Heart right ventricle (tissue), 16 donors: ENCODE measurements at regions not wholly inside any gene's neighbourhood (a gene's known extent, or its start where the extent isn't known, plus 50 kb on each side); places are given as distances from the start of the nearest gene placed in this dataset.

Source experiments
- ATAC-seq, 8 donors: fragments of 200-7000 bp; cut with Tn5 transposase; one replicate each; pipeline ENCODE4 v1.9.1; 2020; ENCODE audit warnings: mild to moderate bottlenecking in 8 of 8, moderate library complexity in 8 of 8, moderate number of reproducible peaks in 1 of 8
- DNase-seq, 2 donors: peaks; one replicate each; pipeline ENCODE4 v3.0.0-alpha.2; 2020
- H3K27ac ChIP-seq, 10 donors: fragments of 200-600 bp; sonication (generic) in 2 of 10; one replicate each; pipeline versions ENCODE4 v1.5.0 to v1.8.0; 2020 to 2022; ENCODE audit warnings: mild to moderate bottlenecking in 3 of 10
- H3K27me3 ChIP-seq, 7 donors: fragments of 200-600 bp; one replicate each; pipeline ENCODE4 v1.8.0; 2021 to 2022; ENCODE audit warnings: mild to moderate bottlenecking in 2 of 7
- H3K36me3 ChIP-seq, 9 donors: fragments of 200-600 bp; sonication (generic) in 1 of 9; one replicate each; pipeline versions ENCODE4 v1.5.0 to v1.8.0; 2020 to 2022; ENCODE audit warnings: mild to moderate bottlenecking in 2 of 9
- H3K4me1 ChIP-seq, 9 donors: fragments of 200-600 bp; sonication (generic) in 1 of 9; one replicate each; pipeline versions ENCODE4 v1.5.0 to v1.8.0; 2020 to 2022; ENCODE audit warnings: mild to moderate bottlenecking in 4 of 9
- H3K4me3 ChIP-seq, 10 donors: fragments of 200-600 bp; sonication (generic) in 2 of 10; one replicate each; pipeline versions ENCODE4 v1.5.0 to v1.8.0; 2020 to 2022; ENCODE audit warnings: mild to moderate bottlenecking in 7 of 10, moderate library complexity in 2 of 10
- H3K9me3 ChIP-seq, 11 donors: fragments of 200-600 bp in 10 of 11; sonication (generic) in 2 of 11; one replicate each; pipeline versions ENCODE4 v1.5.0 to v1.8.0; 2013 to 2022; ENCODE audit warnings: mild to moderate bottlenecking in 2 of 11, control low read depth in 1 of 11, moderate library complexity in 1 of 11
- WGBS, 2 donors: extraction: QIAGEN DNeasy Blood & Tissue Kit; methylation state at CpG; one replicate each; pipeline ENCODE4 v1.1.7; 2013; ENCODE audit warnings: inconsistent platforms in 1 of 2; 5-methylcytosine and 5-hydroxymethylcytosine counted together
- intact Hi-C, 10 donors: fragments of 100-400 bp; cut with DNase I; formaldehyde crosslinking; loops; one replicate each; pipeline versions ENCODE4 v1.11.1 to v1.14.2; 2022
- TF ChIP-seq, protein P1 (sequence below), 9 donors: fragments of 200-600 bp; sonication (generic) in 2 of 9; IDR thresholded peaks; one replicate each; pipeline versions ENCODE4 v1.5.0 to v1.8.0; 2021 to 2022; ENCODE audit warnings: antibody characterized with exemption in 9 of 9, mild to moderate bottlenecking in 5 of 9, moderate library complexity in 1 of 9
- donor health status: Arrhythmogenic right ventricular cardiomyopathy.
- donor health status: ischemic (EF 13 %, LVEDD 7.1; RV severe dilation, severe dysfunction).
- donor health status: healthy with polysubstance abuse.
- donor health status: DM: no; HTN: yes; CAD: no.
- donor health status: DM: no; HTN: no; CAD: no.
- donor health status: ischemic (EF 25% LVEDD 6.9; RV normal size, moderate dysfunction).
- donor health status: ischemic (EF 25% LVEDD 5.7; RV mildly dilated, moderate dysfunction).
- donor health status: healthy.
- donor health status: DM: yes; HTN: yes; CAD: no.
- donor health status: Ischemic cardiomyopathy.
- donor health status: ischemic (EF 35%, LVEDD 5.7; RV mildly dilated, moderate dysfunction).
- donor health status: nonischemic (EF 11% LVEDD 7.7; RV severe dilation, severe dysfunction).
- donor health status: DM: yes; HTN: yes; CAD: no.
- donor health status: PGD.
- donor health status: ischemic (EF 29% LVEDD 5.4; RV normal size, mild dysfunction).
- donor health status: nonischemic (EF 23%, LVEDD 6.1; RV moderate dilation, normal function).

DNA sequence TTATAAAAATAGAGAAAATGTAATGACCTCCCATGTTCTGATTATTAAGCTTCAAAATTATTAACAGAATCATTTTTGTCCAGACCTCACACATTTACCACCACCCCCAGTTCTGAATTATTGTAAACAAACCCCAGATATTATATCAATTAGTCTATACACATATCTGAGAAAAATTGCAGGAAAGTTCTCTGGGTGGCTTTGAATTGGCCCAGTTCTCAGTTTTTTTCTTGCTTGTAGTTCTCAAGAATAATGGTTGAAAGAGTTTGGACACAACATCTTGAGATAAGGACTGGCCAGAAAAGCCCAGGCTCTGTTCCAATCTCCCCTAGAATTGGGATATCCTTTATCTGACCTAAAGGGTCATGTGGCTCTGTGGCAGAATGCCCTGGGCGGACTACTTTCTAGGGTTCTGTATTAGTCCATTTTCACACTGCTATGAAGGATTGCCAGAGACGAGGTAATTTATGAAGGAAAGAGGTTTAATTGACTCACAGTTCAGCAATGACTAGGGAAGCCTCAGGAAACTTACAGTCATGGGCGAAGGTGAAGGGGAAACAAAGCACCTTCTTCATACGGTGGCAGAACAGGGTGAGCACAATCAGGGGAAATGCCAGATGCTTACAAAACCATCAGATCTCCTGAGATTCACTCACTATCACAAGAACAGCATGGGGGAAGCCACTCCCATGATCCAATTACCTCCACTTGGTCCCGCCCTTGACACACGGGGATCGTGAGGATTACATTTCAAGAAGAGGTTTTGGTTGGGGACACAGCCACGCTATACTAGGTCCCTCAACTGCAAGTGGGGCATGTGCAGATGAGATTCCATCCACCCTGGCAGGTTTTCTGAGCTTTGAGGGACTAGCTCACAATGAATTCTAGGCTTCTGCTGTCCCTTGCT is 1504.6 kb upstream of the FLRT2 start:
- 70 to 80% methylated on average over 8 of the region's 8 CpGs for WGBS, 2 donors
- TF ChIP-seq, protein P1, sequence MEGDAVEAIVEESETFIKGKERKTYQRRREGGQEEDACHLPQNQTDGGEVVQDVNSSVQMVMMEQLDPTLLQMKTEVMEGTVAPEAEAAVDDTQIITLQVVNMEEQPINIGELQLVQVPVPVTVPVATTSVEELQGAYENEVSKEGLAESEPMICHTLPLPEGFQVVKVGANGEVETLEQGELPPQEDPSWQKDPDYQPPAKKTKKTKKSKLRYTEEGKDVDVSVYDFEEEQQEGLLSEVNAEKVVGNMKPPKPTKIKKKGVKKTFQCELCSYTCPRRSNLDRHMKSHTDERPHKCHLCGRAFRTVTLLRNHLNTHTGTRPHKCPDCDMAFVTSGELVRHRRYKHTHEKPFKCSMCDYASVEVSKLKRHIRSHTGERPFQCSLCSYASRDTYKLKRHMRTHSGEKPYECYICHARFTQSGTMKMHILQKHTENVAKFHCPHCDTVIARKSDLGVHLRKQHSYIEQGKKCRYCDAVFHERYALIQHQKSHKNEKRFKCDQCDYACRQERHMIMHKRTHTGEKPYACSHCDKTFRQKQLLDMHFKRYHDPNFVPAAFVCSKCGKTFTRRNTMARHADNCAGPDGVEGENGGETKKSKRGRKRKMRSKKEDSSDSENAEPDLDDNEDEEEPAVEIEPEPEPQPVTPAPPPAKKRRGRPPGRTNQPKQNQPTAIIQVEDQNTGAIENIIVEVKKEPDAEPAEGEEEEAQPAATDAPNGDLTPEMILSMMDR (IDR thresholded peaks at IDR 0.05) = no peak
- Histone ChIP-seq H3K4me3 (no peak overlapping the region), H3K36me3 (no peaks in the 10 kb centered on the region), H3K4me1 (peaks cover 0 to 10% (median 0%) of the 10 kb centered on the region in 9 donors), H3K9me3 (peaks cover 0 to 22% (median 10%) of the 10 kb centered on the region in 11 donors), H3K27me3 (no peaks in the 10 kb centered on the region), H3K27ac (no peak overlapping the region)
- ATAC-seq (no peak), DNase-seq (no peak)
- intact Hi-C loops = no loop called here

DNA sequence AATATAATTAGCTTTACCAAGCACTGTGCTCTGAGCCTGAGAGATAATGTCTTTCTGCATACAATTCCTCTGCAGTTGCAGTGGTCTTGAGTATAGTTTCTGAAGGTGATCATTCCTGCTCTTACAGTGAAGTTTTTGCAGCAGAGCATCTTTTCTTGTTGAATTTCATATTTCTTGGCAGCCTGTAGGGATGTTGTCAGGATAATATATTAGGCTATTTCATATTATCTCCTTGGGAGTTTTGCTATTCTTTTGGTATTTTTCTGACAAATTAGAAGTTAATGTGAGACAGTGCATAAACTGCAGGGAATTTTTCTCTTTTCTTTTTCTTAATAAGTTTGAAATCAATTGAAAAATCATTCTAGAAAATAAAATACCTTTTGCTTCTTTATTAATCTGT is 1502.6 kb upstream of the FLRT2 start:
- ATAC-seq (no peak), DNase-seq (no peak)
- H3K27me3 ChIP-seq = no peaks in the 10 kb centered on the region
- no peak overlapping the region for H3K4me3 ChIP-seq
- no peak overlapping the region for H3K27ac ChIP-seq
- H3K36me3 ChIP-seq = no peaks in the 10 kb centered on the region
- intact Hi-C loops = no loop called here
- peaks cover 0 to 10% (median 0%) of the 10 kb centered on the region in 9 donors for H3K4me1 ChIP-seq
- TF ChIP-seq, protein P1 (IDR thresholded peaks at IDR 0.05) = no peak
- H3K9me3 ChIP-seq = peaks cover 0 to 4% (median 0%) of the 10 kb centered on the region in 11 donors

DNA sequence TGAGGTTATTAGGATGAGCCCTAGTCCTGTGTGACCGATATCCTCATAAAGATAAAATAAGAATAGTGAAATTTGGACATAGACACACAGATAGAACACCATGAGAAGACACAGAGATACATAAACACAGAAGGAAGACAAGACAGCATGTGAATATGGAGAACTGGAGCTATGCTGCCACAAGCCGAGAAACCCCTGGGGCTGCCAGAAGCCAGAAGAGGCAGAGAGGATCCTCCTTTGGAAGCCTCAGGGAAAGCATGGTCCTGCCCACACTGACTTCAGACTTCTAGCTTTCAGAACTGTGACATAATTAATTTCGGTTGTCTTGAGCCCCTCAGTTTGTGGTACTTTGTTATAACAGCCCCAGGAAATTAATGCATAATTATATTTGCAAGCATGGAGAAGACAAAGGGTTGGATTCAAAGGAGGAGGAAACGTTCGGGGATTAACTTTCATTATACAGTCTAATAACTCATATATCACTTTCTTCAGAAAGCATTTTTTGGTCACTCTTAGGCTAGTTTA is 1501.8 kb upstream of the FLRT2 start:
- Histone ChIP-seq H3K9me3 (no peaks in the 10 kb centered on the region), H3K4me1 (peaks cover 0 to 10% (median 0%) of the 10 kb centered on the region in 9 donors), H3K36me3 (no peaks in the 10 kb centered on the region), H3K27me3 (no peaks in the 10 kb centered on the region), H3K27ac (no peak overlapping the region), H3K4me3 (no peak overlapping the region)
- DNase-seq (no peak), ATAC-seq (no peak)
- TF ChIP-seq, protein P1 (IDR thresholded peaks at IDR 0.05) = no peak
- WGBS, 2 donors = 88% methylated on average over 5 of the region's 5 CpGs
- intact Hi-C loops = no loop called here

DNA sequence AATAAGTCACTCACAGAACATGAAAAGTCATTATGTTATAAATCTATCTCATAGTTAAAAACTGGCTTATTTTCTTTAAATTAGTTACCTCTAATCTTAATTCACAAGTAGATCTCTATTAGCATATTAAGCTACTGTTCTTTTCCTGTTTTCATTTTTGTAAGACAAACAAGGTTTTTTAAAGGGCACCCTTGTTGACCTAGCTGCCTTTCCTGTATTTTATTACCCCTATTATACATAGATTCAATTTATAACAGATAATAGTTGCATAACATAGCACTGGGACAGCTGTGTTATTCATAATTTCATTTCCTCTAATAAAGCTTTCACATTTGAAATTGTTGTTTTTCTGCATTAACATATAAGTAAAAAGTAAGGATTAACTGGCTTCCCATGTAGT is 1500.7 kb upstream of the FLRT2 start:
- peaks cover 0 to 10% (median 0%) of the 10 kb centered on the region in 9 donors for H3K4me1 ChIP-seq
- H3K27me3 ChIP-seq = no peaks in the 10 kb centered on the region
- H3K4me3 ChIP-seq = no peak overlapping the region
- H3K27ac ChIP-seq = no peak overlapping the region
- no peaks in the 10 kb centered on the region for H3K9me3 ChIP-seq
- H3K36me3 ChIP-seq = no peaks in the 10 kb centered on the region
- no peak for DNase-seq
- ATAC-seq = no peak
- intact Hi-C loops = no loop called here
- TF ChIP-seq, protein P1 (IDR thresholded peaks at IDR 0.05) = no peak
